OCI-LY3 (cell line): ENCODE measurements at regions not wholly inside any gene's neighbourhood (a gene's known extent, or its start where the extent isn't known, plus 50 kb on each side); places are given as distances from the start of the nearest gene placed in this dataset.

ENCODE experiments used
- H2AFZ ChIP-seq: fragments of 200-600, 300-600 bp; shearing (Covaris generic); 2 replicates; pipeline ENCODE4 v1.6.0; 2014; ENCODE audit warnings: antibody characterized with exemption, low read depth, low read length
- H3K27ac ChIP-seq: fragments of 200-600, 300-600 bp; sonication (generic); 2 replicates; pipeline ENCODE4 v1.5.1; 2014; ENCODE audit warnings: mild to moderate bottlenecking, low read length, moderate library complexity, mixed read lengths
- H3K27me3 ChIP-seq: fragments of 200-600, 300-600 bp; sonication (generic); 2 replicates; pipeline ENCODE4 v1.6.1; 2014; ENCODE audit warnings: low read depth, low read length, mixed read lengths
- H3K36me3 ChIP-seq: fragments of 200-600, 300-600 bp; sonication (generic); replicated peaks from 2 replicates; pipeline ENCODE3; 2014; ENCODE audit warnings: low read depth, low read length, mixed read lengths
- H3K4me1 ChIP-seq: fragments of 300-600, 200-600 bp; sonication (generic); 2 replicates; pipeline ENCODE4 v1.6.1; 2014; ENCODE audit warnings: low read length, mixed read lengths
- H3K4me2 ChIP-seq: fragments of 200-600, 300-600 bp; sonication (generic); 2 replicates; pipeline ENCODE4 v1.6.1; 2014; ENCODE audit warnings: low read length, mixed read lengths
- H3K4me3 ChIP-seq: fragments of 300-600, 200-600 bp; sonication (generic); 2 replicates; pipeline ENCODE4 v1.5.1; 2014; ENCODE audit warnings: antibody characterized with exemption, mild to moderate bottlenecking, low read length, moderate library complexity
- H3K79me2 ChIP-seq: fragments of 300-600, 200-600 bp; shearing (Covaris generic); 2 replicates; pipeline ENCODE4 v1.6.1; 2014; ENCODE audit warnings: mild to moderate bottlenecking, low read length, mixed read lengths
- H3K9ac ChIP-seq: fragments of 300-600, 200-600 bp; shearing (Covaris generic); 2 replicates; pipeline ENCODE4 v1.6.0; 2014; ENCODE audit warnings: mild to moderate bottlenecking, low read length, moderate library complexity
- H3K9me3 ChIP-seq: fragments of 200-600, 300-600 bp; shearing (Covaris generic); 2 replicates; pipeline ENCODE4 v1.6.1; 2014; ENCODE audit warnings: low read length, mixed read lengths; ENCODE audit not compliant: insufficient read depth
- H4K20me1 ChIP-seq: fragments of 200-600, 300-600 bp; sonication (generic); 2 replicates; pipeline ENCODE4 v1.6.1; 2016; ENCODE audit warnings: low read length, mixed read lengths; ENCODE audit not compliant: insufficient read depth
- CTCF ChIP-seq: fragments of 200-600, 300-600 bp; sonication (generic); IDR thresholded peaks from 2 replicates; pipeline ENCODE4 v1.5.1; 2014; ENCODE audit warnings: antibody characterized with exemption, low read length, low read depth
- EZH2phosphoT487 ChIP-seq: fragments of 200-600 bp; shearing (Covaris generic); IDR thresholded peaks from 2 replicates; pipeline ENCODE4 v1.6.1; 2018; ENCODE audit warnings: antibody characterized with exemption, mixed run types, low read depth

GRCh38 chr3:160103397-160103796 lies 114.8 kb downstream of the IL12A start:
- Histone ChIP-seq H3K9me3 (no peaks in the 10 kb centered on the region), H3K27me3 (no peaks in the 10 kb centered on the region), H3K27ac (no peak overlapping the region), H3K4me3 (no peak overlapping the region), H3K36me3 (no peaks in the 10 kb centered on the region), H3K79me2 (no peaks in the 10 kb centered on the region), H4K20me1 (no peaks in the 10 kb centered on the region), H3K4me1 (peaks cover 32% of the 10 kb centered on the region), H3K9ac (no peak overlapping the region), H3K4me2 (no peak overlapping the region), H2AFZ (no peak overlapping the region)
- TF ChIP-seq EZH2phosphoT487 = no peak
- TF ChIP-seq CTCF = no peak

- Histone ChIP-seq H3K9me3 (no peaks in the 10 kb centered on the region), H3K36me3 (no peaks in the 10 kb centered on the region), H3K27me3 (no peaks in the 10 kb centered on the region), H4K20me1 (no peaks in the 10 kb centered on the region), H3K79me2 (no peaks in the 10 kb centered on the region), H3K27ac (no peak overlapping the region), H2AFZ (no peak overlapping the region), H3K4me3 (no peak overlapping the region), H3K9ac (no peak overlapping the region), H3K4me1 (peaks cover 15% of the 10 kb centered on the region), H3K4me2 (peak overlapping the region; percentile 31; the same call in 1 of the 2 replicates)
- TF ChIP-seq CTCF (no peak), EZH2phosphoT487 (no peak)
Measured at GRCh38 chr3:160105907-160106584, 117.4 kb downstream of the IL12A start.

GRCh38 chr3:160106905-160107861 lies 118.0 kb upstream of the C3orf80 start:
- H2AFZ ChIP-seq = no peak overlapping the region
- H3K27me3 ChIP-seq = no peaks in the 10 kb centered on the region
- no peaks in the 10 kb centered on the region for H3K9me3 ChIP-seq
- H3K36me3 ChIP-seq = no peaks in the 10 kb centered on the region
- H3K79me2 ChIP-seq = no peaks in the 10 kb centered on the region
- H3K4me3 ChIP-seq = no peak overlapping the region
- no peak overlapping the region for H3K27ac ChIP-seq
- no peak for TF ChIP-seq EZH2phosphoT487
- TF ChIP-seq CTCF = no peak
- no peaks in the 10 kb centered on the region for H4K20me1 ChIP-seq
- H3K9ac ChIP-seq = no peak overlapping the region
- H3K4me2 ChIP-seq = no peak overlapping the region
- peaks cover 15% of the 10 kb centered on the region for H3K4me1 ChIP-seq

- Histone ChIP-seq H3K4me3 (no peak overlapping the region), H3K9me3 (no peaks in the 10 kb centered on the region), H3K27ac (no peak overlapping the region), H3K79me2 (no peaks in the 10 kb centered on the region), H2AFZ (no peak overlapping the region), H3K4me1 (peaks cover 15% of the 10 kb centered on the region), H4K20me1 (no peaks in the 10 kb centered on the region), H3K36me3 (no peaks in the 10 kb centered on the region), H3K9ac (no peak overlapping the region), H3K27me3 (no peaks in the 10 kb centered on the region), H3K4me2 (no peak overlapping the region)
- no peak for TF ChIP-seq EZH2phosphoT487
Measured at GRCh38 chr3:160108362-160108761, 116.9 kb upstream of the C3orf80 start.
